AG04450 (cell line): ENCODE measurements at regions not wholly inside any gene's neighbourhood (a gene's known extent, or its start where the extent isn't known, plus 50 kb on each side); places are given as distances from the start of the nearest gene placed in this dataset.

Experiments used
- CTCF ChIA-PET: fragments of 300-600, 350-600 bp; formaldehyde crosslinking; extraction: SDS; loops from one replicate; lab custom pipeline; 2022; ENCODE audit warnings: antibody characterized with exemption, inconsistent platforms; lab: Charles Lee
- POLR2A ChIA-PET: fragments of 350-600 bp; formaldehyde crosslinking; extraction: SDS; loops from one replicate; lab custom pipeline; 2021; ENCODE audit warnings: antibody characterized with exemption, inconsistent platforms; lab: Yijun Ruan, JAX
- DNase-seq: peaks from one replicate; pipeline ENCODE4 v3.0.0-alpha.2; 2011; ENCODE audit warnings: low read depth, low spot score
- H3K27ac ChIP-seq: one replicate; pipeline ENCODE4 v1.5.1; 2012; ENCODE audit warnings: low read depth, low read length, control low read depth
- H3K27me3 ChIP-seq: one replicate; pipeline ENCODE4 v1.6.0; 2012; ENCODE audit warnings: low read length; ENCODE audit not compliant: control insufficient read depth, insufficient read depth
- H3K4me3 ChIP-seq: 2 replicates; pipeline ENCODE4 v1.5.1; 2011; ENCODE audit warnings: mild to moderate bottlenecking, low read depth, low read length, control low read depth
- H3K9me3 ChIP-seq: 2 replicates; pipeline ENCODE4 v1.5.1; 2012; ENCODE audit warnings: low read length; ENCODE audit not compliant: control insufficient read depth, insufficient read depth
- TF ChIP-seq, protein P1 (sequence below): IDR thresholded peaks from 2 replicates; pipeline ENCODE4 v1.5.1; 2011; ENCODE audit warnings: low read depth, low read length, control low read depth, inconsistent platforms

GRCh38 chr11:28476049-28476448, 367.9 kb downstream of the METTL15 start:
- ChIA-PET POLR2A (no interaction called here), CTCF (interaction anchor here (0.6 kb wide), 1 partner anchor 26 kb away, joined by 4 read pairs; no protein-coding TSS in a partner anchor)

GRCh38 chr11:28472904-28473303, 364.7 kb downstream of the METTL15 start:
- no peaks in the 10 kb centered on the region for H3K27me3 ChIP-seq
- no peaks in the 10 kb centered on the region for H3K9me3 ChIP-seq
- no peak overlapping the region for H3K4me3 ChIP-seq
- CTCF ChIA-PET: no interaction called here
- H3K27ac ChIP-seq: no peak overlapping the region
- POLR2A ChIA-PET: no interaction called here
- no peak for DNase-seq
- TF ChIP-seq, protein P1, sequence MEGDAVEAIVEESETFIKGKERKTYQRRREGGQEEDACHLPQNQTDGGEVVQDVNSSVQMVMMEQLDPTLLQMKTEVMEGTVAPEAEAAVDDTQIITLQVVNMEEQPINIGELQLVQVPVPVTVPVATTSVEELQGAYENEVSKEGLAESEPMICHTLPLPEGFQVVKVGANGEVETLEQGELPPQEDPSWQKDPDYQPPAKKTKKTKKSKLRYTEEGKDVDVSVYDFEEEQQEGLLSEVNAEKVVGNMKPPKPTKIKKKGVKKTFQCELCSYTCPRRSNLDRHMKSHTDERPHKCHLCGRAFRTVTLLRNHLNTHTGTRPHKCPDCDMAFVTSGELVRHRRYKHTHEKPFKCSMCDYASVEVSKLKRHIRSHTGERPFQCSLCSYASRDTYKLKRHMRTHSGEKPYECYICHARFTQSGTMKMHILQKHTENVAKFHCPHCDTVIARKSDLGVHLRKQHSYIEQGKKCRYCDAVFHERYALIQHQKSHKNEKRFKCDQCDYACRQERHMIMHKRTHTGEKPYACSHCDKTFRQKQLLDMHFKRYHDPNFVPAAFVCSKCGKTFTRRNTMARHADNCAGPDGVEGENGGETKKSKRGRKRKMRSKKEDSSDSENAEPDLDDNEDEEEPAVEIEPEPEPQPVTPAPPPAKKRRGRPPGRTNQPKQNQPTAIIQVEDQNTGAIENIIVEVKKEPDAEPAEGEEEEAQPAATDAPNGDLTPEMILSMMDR: no peak

More at GRCh38 chr11:28476049-28476448, 367.9 kb downstream of the METTL15 start:
- Histone ChIP-seq H3K4me3 (no peak overlapping the region), H3K27me3 (no peaks in the 10 kb centered on the region), H3K27ac (no peak overlapping the region), H3K9me3 (no peaks in the 10 kb centered on the region)
- TF ChIP-seq, protein P1: no peak
- no peak for DNase-seq

DNA sequence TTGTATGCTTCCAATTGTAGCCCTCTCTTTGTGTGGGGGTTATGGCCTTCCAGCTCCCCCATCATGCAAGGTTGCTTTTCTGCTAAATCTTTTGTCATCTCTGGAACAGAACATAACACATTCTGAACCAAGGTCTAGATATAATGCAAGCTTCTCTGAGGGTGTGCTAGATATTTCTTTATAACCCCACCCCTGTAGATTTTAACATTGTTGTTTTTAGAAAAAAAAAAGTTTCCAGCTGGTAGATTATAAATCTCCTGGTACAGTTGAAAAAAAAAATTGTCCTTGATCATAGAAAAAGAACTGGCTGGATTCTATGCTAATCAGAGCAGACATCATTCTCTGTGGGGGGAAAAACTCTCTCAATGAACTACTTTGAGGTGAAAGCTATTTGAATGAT, 363.3 kb downstream of the METTL15 start:
- CTCF ChIA-PET: no interaction called here
- Histone ChIP-seq H3K27me3 (no peaks in the 10 kb centered on the region), H3K9me3 (no peaks in the 10 kb centered on the region), H3K27ac (no peak overlapping the region), H3K4me3 (no peak overlapping the region)
- TF ChIP-seq, protein P1: no peak
- DNase-seq: no peak
- POLR2A ChIA-PET: interaction anchor here (0.7 kb wide), 1 partner anchor 19 kb away, joined by 4 read pairs; no protein-coding TSS in a partner anchor

- H3K27ac ChIP-seq: no peak overlapping the region
- POLR2A ChIA-PET: no interaction called here
- CTCF ChIA-PET: no interaction called here
- no peaks in the 10 kb centered on the region for H3K9me3 ChIP-seq
- TF ChIP-seq, protein P1: no peak
- no peak overlapping the region for H3K4me3 ChIP-seq
- no peaks in the 10 kb centered on the region for H3K27me3 ChIP-seq
- DNase-seq: no peak
Observed at GRCh38 chr11:28470180-28470579, 362.0 kb downstream of the METTL15 start.

- TF ChIP-seq, protein P1: no peak
- Histone ChIP-seq H3K9me3 (no peaks in the 10 kb centered on the region), H3K27me3 (no peaks in the 10 kb centered on the region), H3K4me3 (no peak overlapping the region), H3K27ac (no peak overlapping the region)
- DNase-seq: no peak
- ChIA-PET CTCF (no interaction called here), POLR2A (no interaction called here)
Observed at GRCh38 chr11:28466506-28466905, 358.3 kb downstream of the METTL15 start.
